ENCODE measurements at regions not wholly inside any gene's neighbourhood (a gene's known extent, or its start where the extent isn't known, plus 50 kb on each side); places are given as distances from the start of the nearest gene placed in this dataset.

DNA sequence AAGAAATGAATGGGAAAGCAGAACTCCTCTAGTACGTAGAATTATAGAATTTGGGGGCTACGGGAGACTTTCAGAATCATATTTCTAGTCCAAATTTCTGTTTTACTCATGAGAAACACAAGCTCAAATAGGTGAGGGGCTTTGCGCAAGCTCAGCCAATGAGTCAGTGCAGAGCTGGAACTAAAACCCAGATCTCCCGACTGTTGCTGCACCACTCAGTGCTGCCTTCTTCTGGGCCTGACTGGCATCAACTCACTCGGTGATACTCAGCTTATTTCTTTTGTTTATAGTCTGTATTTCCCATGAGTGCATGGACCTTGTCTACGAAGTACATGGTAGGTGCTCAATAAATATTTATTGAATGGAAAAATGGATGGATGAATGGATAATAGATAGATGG, 280.2 kb downstream of the CDK5RAP2 start (continued):
- TF ChIP-seq, protein P1, sequence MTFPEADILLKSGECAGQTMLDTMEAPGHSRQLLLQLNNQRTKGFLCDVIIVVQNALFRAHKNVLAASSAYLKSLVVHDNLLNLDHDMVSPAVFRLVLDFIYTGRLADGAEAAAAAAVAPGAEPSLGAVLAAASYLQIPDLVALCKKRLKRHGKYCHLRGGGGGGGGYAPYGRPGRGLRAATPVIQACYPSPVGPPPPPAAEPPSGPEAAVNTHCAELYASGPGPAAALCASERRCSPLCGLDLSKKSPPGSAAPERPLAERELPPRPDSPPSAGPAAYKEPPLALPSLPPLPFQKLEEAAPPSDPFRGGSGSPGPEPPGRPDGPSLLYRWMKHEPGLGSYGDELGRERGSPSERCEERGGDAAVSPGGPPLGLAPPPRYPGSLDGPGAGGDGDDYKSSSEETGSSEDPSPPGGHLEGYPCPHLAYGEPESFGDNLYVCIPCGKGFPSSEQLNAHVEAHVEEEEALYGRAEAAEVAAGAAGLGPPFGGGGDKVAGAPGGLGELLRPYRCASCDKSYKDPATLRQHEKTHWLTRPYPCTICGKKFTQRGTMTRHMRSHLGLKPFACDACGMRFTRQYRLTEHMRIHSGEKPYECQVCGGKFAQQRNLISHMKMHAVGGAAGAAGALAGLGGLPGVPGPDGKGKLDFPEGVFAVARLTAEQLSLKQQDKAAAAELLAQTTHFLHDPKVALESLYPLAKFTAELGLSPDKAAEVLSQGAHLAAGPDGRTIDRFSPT (tag by site-specific recombination; IDR thresholded peaks at IDR 0.05): no peak
- TF ChIP-seq MZF1 (tag by site-specific recombination; IDR thresholded peaks at IDR 0.05; ENCODE audit: borderline replicate concordance) (no peak), GLI2 (tag by site-specific recombination; IDR thresholded peaks at IDR 0.05; ENCODE audit: borderline replicate concordance, low read depth) (no peak)

DNA sequence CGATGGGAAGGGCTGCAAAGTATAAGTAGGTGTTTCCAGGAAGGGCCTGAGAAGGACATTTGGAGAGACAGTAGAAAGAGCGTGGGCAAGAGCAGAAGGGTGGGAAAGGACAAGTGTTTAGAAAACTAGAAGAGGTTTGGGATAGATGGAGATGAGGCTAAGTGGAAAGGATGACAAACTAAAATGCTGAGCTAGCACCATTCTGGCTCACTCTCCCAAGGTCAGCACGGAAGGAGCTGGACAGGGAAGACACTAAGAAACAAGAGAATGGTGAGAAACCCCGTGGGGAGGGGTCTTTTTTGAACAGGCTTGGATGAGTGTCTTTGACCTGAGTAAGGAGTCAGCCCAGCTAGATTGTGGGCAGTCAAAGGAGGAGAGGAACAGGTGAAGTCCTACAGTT, 286.0 kb downstream of the CDK5RAP2 start:
- no peaks in the 10 kb centered on the region for H3K4me1 ChIP-seq (ENCODE audit: control insufficient read depth, insufficient read depth, low read length)
- ChIA-PET POLR2A (interaction anchor here (0.6 kb wide), 1 partner anchor 25 kb away, joined by 3 read pairs; no protein-coding TSS in a partner anchor), CTCF (no interaction called here)
- H3K9me3 ChIP-seq (ENCODE audit: control insufficient read depth, insufficient read depth, low read depth, low read length): no peaks in the 10 kb centered on the region
- H3K36me3 ChIP-seq (ENCODE audit: control insufficient read depth in 2 of 2, insufficient read depth in 1 of 2, low read length in 2 of 2): no peaks in the 10 kb centered on the region
- TF ChIP-seq ZNF37A (tag by site-specific recombination; IDR thresholded peaks at IDR 0.05) (no peak), ZNF2 (tag by site-specific recombination; IDR thresholded peaks at IDR 0.05) (no peak)
- no peak overlapping the region for H3K4me3 ChIP-seq (ENCODE audit: low read depth, low read length)
- H3K27ac ChIP-seq (ENCODE audit: extremely low read depth, low read depth, low read length): no peak overlapping the region

DNA sequence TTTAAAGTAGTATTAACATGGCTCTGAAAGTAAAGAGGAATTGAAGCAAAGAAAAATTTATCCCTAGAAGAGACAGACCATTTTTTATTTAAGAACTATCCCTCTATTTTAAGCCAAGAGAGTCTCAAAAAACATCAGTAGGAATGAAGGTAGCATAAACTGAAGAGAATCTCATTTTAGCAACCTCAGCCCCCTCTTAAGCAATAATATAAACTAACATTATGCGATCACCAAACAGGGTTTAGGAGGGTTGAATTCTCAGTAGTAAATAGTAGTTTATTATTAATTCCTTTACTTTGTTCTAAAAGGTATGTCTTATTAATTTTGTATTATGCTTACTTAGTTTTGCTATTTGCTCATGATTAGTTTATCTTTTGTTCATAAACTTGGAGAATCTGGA, 287.4 kb downstream of the CDK5RAP2 start:
- Histone ChIP-seq H3K4me3 (ENCODE audit: low read depth, low read length) (no peak overlapping the region), H3K36me3 (ENCODE audit: control insufficient read depth in 2 of 2, insufficient read depth in 1 of 2, low read length in 2 of 2) (no peaks in the 10 kb centered on the region), H3K9me3 (ENCODE audit: control insufficient read depth, insufficient read depth, low read depth, low read length) (no peaks in the 10 kb centered on the region), H3K4me1 (ENCODE audit: control insufficient read depth, insufficient read depth, low read length) (no peaks in the 10 kb centered on the region), H3K27ac (ENCODE audit: extremely low read depth, low read depth, low read length) (no peak overlapping the region)
- ChIA-PET POLR2A (no interaction called here), CTCF (no interaction called here)
- TF ChIP-seq, protein P2, sequence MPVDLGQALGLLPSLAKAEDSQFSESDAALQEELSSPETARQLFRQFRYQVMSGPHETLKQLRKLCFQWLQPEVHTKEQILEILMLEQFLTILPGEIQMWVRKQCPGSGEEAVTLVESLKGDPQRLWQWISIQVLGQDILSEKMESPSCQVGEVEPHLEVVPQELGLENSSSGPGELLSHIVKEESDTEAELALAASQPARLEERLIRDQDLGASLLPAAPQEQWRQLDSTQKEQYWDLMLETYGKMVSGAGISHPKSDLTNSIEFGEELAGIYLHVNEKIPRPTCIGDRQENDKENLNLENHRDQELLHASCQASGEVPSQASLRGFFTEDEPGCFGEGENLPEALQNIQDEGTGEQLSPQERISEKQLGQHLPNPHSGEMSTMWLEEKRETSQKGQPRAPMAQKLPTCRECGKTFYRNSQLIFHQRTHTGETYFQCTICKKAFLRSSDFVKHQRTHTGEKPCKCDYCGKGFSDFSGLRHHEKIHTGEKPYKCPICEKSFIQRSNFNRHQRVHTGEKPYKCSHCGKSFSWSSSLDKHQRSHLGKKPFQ (tag by site-specific recombination; IDR thresholded peaks at IDR 0.05): no peak
- TF ChIP-seq BCL11B (tag by site-specific recombination; IDR thresholded peaks at IDR 0.05; ENCODE audit: low read depth): no peak

DNA sequence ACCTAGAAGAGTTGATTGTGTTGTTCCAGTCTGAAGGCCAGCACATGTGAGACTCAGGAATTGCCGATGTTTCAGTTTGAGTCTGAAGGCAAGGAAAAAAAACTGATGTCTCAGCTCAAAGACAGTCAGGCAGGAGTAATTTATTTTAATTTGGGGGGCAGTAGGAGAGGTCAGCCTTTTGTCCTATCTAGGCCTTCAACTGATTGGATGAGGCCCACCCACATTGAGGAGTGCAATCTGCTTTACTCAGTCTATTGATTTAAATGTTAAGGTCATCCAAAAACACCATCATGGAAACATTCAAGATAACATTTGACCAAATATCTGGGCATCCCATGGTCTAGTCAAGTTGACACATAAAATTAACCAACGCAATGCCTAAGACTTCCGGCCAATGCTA, 288.9 kb downstream of the CDK5RAP2 start:
- TF ChIP-seq ZNF423 (tag by site-specific recombination; IDR thresholded peaks at IDR 0.05) (no peak), ZNF777 (tag by site-specific recombination; IDR thresholded peaks at IDR 0.05; ENCODE audit: borderline replicate concordance) (no peak), ZNF10 (tag by site-specific recombination; IDR thresholded peaks at IDR 0.05) (peak; percentile 83), ZBTB7A (tag by site-specific recombination; IDR thresholded peaks at IDR 0.05; ENCODE audit: low read depth) (no peak), ZNF24 (tag by site-specific recombination; IDR thresholded peaks at IDR 0.05) (no peak)
- Histone ChIP-seq H3K9me3 (ENCODE audit: control insufficient read depth, insufficient read depth, low read depth, low read length) (no peaks in the 10 kb centered on the region), H3K27ac (ENCODE audit: extremely low read depth, low read depth, low read length) (no peak overlapping the region), H3K4me3 (ENCODE audit: low read depth, low read length) (no peak overlapping the region), H3K36me3 (ENCODE audit: control insufficient read depth in 2 of 2, insufficient read depth in 1 of 2, low read length in 2 of 2) (no peaks in the 10 kb centered on the region), H3K4me1 (ENCODE audit: control insufficient read depth, insufficient read depth, low read length) (no peaks in the 10 kb centered on the region)
- ChIA-PET CTCF (interaction anchor here (0.7 kb wide), 1 partner anchor 186 kb away, joined by 3 read pairs; no protein-coding TSS in a partner anchor), POLR2A (no interaction called here)

All from HEK293 (cell line).